ENCODE measurements at regions not wholly inside any gene's neighbourhood (a gene's known extent, or its start where the extent isn't known, plus 50 kb on each side); places are given as distances from the start of the nearest gene placed in this dataset.

- no peak for ATAC-seq (ENCODE audit: low FRiP score in 2 of 2)
Observed at GRCh38 chr1:213659580-213660547, 327.9 kb upstream of the PROX1 start.

GRCh38 chr1:213661302-213661701, 326.5 kb upstream of the PROX1 start:
- ATAC-seq (ENCODE audit: low FRiP score in 2 of 2), result no peak
- Histone ChIP-seq H3K27ac (no peak overlapping the region), H3K4me1 (no peaks in the 10 kb centered on the region), H3K27me3 (no peaks in the 10 kb centered on the region), H3K36me3 (no peaks in the 10 kb centered on the region), H3K9me3 (no peaks in the 10 kb centered on the region), H3K4me3 (no peak overlapping the region)
- no peak for DNase-seq
- 62 to 71% methylated on average over 9 of the region's 9 CpGs for WGBS, 2 donors
- no peak for TF ChIP-seq POLR2AphosphoS5 (IDR thresholded peaks at IDR 0.05)

More at GRCh38 chr1:213659580-213660547, 327.9 kb upstream of the PROX1 start:
- H3K4me3 ChIP-seq, result no peak overlapping the region
- no peak overlapping the region for H3K27ac ChIP-seq
- H3K4me1 ChIP-seq, result no peaks in the 10 kb centered on the region
- H3K36me3 ChIP-seq, result no peaks in the 10 kb centered on the region
- 73 to 79% methylated on average over 8 of the region's 8 CpGs for WGBS, 2 donors
- TF ChIP-seq POLR2AphosphoS5 (IDR thresholded peaks at IDR 0.05) (no peak), CTCF (IDR thresholded peaks at IDR 0.05) (no peak), EP300 (IDR thresholded peaks at IDR 0.05) (no peak), POLR2A (IDR thresholded peaks at IDR 0.05) (no peak)
- H3K9me3 ChIP-seq, result no peaks in the 10 kb centered on the region
- H3K27me3 ChIP-seq, result no peaks in the 10 kb centered on the region
- DNase-seq, result no peak

GRCh38 chr1:213666113-213666512, 321.7 kb upstream of the PROX1 start:
- DNase-seq, result no peak
- no peak for TF ChIP-seq POLR2A (IDR thresholded peaks at IDR 0.05)
- no peak for TF ChIP-seq POLR2AphosphoS5 (IDR thresholded peaks at IDR 0.05)
- no peak for TF ChIP-seq EP300 (IDR thresholded peaks at IDR 0.05)
- no peak for TF ChIP-seq CTCF (IDR thresholded peaks at IDR 0.05)
- no peaks in the 10 kb centered on the region for H3K9me3 ChIP-seq
- no peaks in the 10 kb centered on the region for H3K27me3 ChIP-seq
- no peaks in the 10 kb centered on the region for H3K36me3 ChIP-seq
- WGBS, 2 donors, result 38 to 81% methylated on average over 2 of the region's 2 CpGs
- no peak overlapping the region for H3K4me3 ChIP-seq
- H3K4me1 ChIP-seq, result no peaks in the 10 kb centered on the region
- no peak overlapping the region for H3K27ac ChIP-seq
- ATAC-seq (ENCODE audit: low FRiP score in 2 of 2), result no peak

- ATAC-seq (ENCODE audit: low FRiP score in 2 of 2), result no peak
- 80 to 88% methylated on average over 3 of the region's 3 CpGs for WGBS, 2 donors
- Histone ChIP-seq H3K36me3 (no peaks in the 10 kb centered on the region), H3K27ac (no peak overlapping the region), H3K4me3 (no peak overlapping the region), H3K27me3 (no peaks in the 10 kb centered on the region), H3K9me3 (no peaks in the 10 kb centered on the region), H3K4me1 (no peaks in the 10 kb centered on the region)
- no peak for DNase-seq
- TF ChIP-seq CTCF (IDR thresholded peaks at IDR 0.05) (no peak), EP300 (IDR thresholded peaks at IDR 0.05) (no peak), POLR2A (IDR thresholded peaks at IDR 0.05) (no peak), POLR2AphosphoS5 (IDR thresholded peaks at IDR 0.05) (no peak)
Observed at GRCh38 chr1:213666922-213667321, 320.9 kb upstream of the PROX1 start.

GRCh38 chr1:213669512-213669911, 318.3 kb upstream of the PROX1 start:
- Histone ChIP-seq H3K27me3 (no peaks in the 10 kb centered on the region), H3K4me1 (no peaks in the 10 kb centered on the region), H3K36me3 (no peaks in the 10 kb centered on the region), H3K27ac (no peak overlapping the region), H3K9me3 (no peaks in the 10 kb centered on the region), H3K4me3 (no peak overlapping the region)
- TF ChIP-seq POLR2AphosphoS5 (IDR thresholded peaks at IDR 0.05) (no peak), CTCF (IDR thresholded peaks at IDR 0.05) (no peak), POLR2A (IDR thresholded peaks at IDR 0.05) (no peak), EP300 (IDR thresholded peaks at IDR 0.05) (no peak)
- no peak for ATAC-seq (ENCODE audit: low FRiP score in 2 of 2)
- 95 to 97% methylated on average over 7 of the region's 7 CpGs for WGBS, 2 donors
- DNase-seq, result no peak
